ENCODE measurements at regions not wholly inside any gene's neighbourhood (a gene's known extent, or its start where the extent isn't known, plus 50 kb on each side); places are given as distances from the start of the nearest gene placed in this dataset.

GRCh38 chr3:181823716-181824115, 112.0 kb downstream of the SOX2 start:
- no peaks in the 10 kb centered on the region for H3K27me3 Mint-ChIP-seq
- H3K27ac Mint-ChIP-seq: no peak overlapping the region
- H3K4me3 Mint-ChIP-seq: no peak overlapping the region
- H3K9me3 Mint-ChIP-seq: no peaks in the 10 kb centered on the region
- DNase-seq: no peak
- no peaks in the 10 kb centered on the region for H3K36me3 Mint-ChIP-seq (ENCODE audit: low read depth)
- intact Hi-C loops (cut with micrococcal nuclease): no loop called here
- H3K4me1 Mint-ChIP-seq: no peaks in the 10 kb centered on the region

- Mint-ChIP-seq H3K27ac (no peak overlapping the region), H3K4me1 (no peaks in the 10 kb centered on the region), H3K4me3 (no peak overlapping the region), H3K9me3 (no peaks in the 10 kb centered on the region), H3K27me3 (no peaks in the 10 kb centered on the region), H3K36me3 (ENCODE audit: low read depth) (no peaks in the 10 kb centered on the region)
- intact Hi-C loops (cut with micrococcal nuclease): no loop called here
- DNase-seq: no peak
These were observed 113.2 kb downstream of the SOX2 start for GRCh38 chr3:181824961-181825360.

DNA sequence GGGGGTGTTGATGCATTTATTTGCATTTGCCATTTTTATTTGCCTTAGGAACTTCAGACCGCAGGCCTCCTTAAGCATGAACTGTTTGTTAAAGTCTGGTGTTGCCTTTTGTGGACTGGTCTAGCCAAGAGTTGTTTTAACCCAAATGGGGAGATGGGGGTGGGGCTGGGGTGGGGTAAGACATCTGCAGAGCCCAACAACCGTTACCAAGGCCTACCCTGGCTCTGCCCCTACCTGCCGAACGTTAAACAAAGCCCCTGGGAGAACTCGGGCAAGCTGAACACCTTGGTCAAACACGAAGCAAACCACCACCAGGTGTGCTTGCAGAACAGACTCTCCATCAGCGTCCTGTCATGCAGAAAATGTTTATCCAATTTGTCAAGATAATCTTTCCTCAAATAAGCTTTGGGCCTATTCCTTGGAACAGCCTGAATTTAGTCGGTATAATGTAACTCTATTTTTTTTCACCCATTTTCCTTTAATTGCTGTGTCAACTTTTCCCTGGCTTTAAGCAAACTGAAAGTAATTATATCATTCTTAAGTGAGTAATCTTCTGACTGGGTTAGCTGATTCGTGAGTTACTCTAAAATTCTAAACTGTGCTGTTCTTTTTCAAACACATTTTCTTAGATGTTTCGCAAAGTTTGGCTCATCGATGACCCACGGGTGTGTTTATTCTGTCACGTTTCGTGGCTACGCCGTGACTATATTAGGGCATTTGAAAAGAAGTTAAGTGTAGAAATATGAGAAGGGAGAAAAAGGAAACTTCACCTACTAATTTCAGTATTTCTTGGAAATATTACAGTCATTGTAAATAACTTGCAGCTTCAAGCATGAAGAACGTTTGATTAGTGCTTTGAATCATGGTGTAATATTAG, 127.6 kb downstream of the SOX2 start:
- intact Hi-C loops (cut with micrococcal nuclease): no loop called here
- Mint-ChIP-seq H3K9me3 (no peaks in the 10 kb centered on the region), H3K36me3 (ENCODE audit: low read depth) (no peaks in the 10 kb centered on the region), H3K27ac (no peak overlapping the region), H3K4me3 (no peak overlapping the region), H3K4me1 (no peaks in the 10 kb centered on the region), H3K27me3 (no peaks in the 10 kb centered on the region)
- no peak for DNase-seq

- intact Hi-C loops (cut with micrococcal nuclease): no loop called here
- no peak for DNase-seq
- no peaks in the 10 kb centered on the region for H3K4me1 Mint-ChIP-seq
- no peaks in the 10 kb centered on the region for H3K27me3 Mint-ChIP-seq
- no peaks in the 10 kb centered on the region for H3K36me3 Mint-ChIP-seq (ENCODE audit: low read depth)
- no peaks in the 10 kb centered on the region for H3K9me3 Mint-ChIP-seq
- no peak overlapping the region for H3K4me3 Mint-ChIP-seq
- no peak overlapping the region for H3K27ac Mint-ChIP-seq
These were observed 128.2 kb downstream of the SOX2 start for GRCh38 chr3:181839916-181840297.

GRCh38 chr3:181844211-181844610, 132.5 kb downstream of the SOX2 start:
- H3K27ac Mint-ChIP-seq: no peak overlapping the region
- intact Hi-C loops (cut with micrococcal nuclease): no loop called here
- H3K9me3 Mint-ChIP-seq: no peaks in the 10 kb centered on the region
- H3K4me1 Mint-ChIP-seq: no peaks in the 10 kb centered on the region
- no peaks in the 10 kb centered on the region for H3K36me3 Mint-ChIP-seq (ENCODE audit: low read depth)
- no peak for DNase-seq
- H3K4me3 Mint-ChIP-seq: no peak overlapping the region
- H3K27me3 Mint-ChIP-seq: no peaks in the 10 kb centered on the region

- no peak for DNase-seq
- H3K4me1 Mint-ChIP-seq: no peaks in the 10 kb centered on the region
- H3K27me3 Mint-ChIP-seq: no peaks in the 10 kb centered on the region
- intact Hi-C loops (cut with micrococcal nuclease): no loop called here
- no peak overlapping the region for H3K27ac Mint-ChIP-seq
- no peaks in the 10 kb centered on the region for H3K9me3 Mint-ChIP-seq
- H3K36me3 Mint-ChIP-seq (ENCODE audit: low read depth): no peaks in the 10 kb centered on the region
- H3K4me3 Mint-ChIP-seq: no peak overlapping the region
These were observed 135.6 kb downstream of the SOX2 start for GRCh38 chr3:181847276-181847675.

GRCh38 chr3:181851063-181851462, 139.3 kb downstream of the SOX2 start:
- H3K27ac Mint-ChIP-seq: no peak overlapping the region
- no peaks in the 10 kb centered on the region for H3K27me3 Mint-ChIP-seq
- no peaks in the 10 kb centered on the region for H3K9me3 Mint-ChIP-seq
- no peak for DNase-seq
- no peaks in the 10 kb centered on the region for H3K4me1 Mint-ChIP-seq
- H3K36me3 Mint-ChIP-seq (ENCODE audit: low read depth): no peaks in the 10 kb centered on the region
- intact Hi-C loops (cut with micrococcal nuclease): no loop called here
- H3K4me3 Mint-ChIP-seq: no peak overlapping the region

GRCh38 chr3:181855825-181856224, 144.1 kb downstream of the SOX2 start:
- no peak overlapping the region for H3K27ac Mint-ChIP-seq
- H3K36me3 Mint-ChIP-seq (ENCODE audit: low read depth): no peaks in the 10 kb centered on the region

GRCh38 chr3:181859518-181859917, 147.8 kb downstream of the SOX2 start:
- no peaks in the 10 kb centered on the region for H3K36me3 Mint-ChIP-seq (ENCODE audit: low read depth)
- no peak overlapping the region for H3K27ac Mint-ChIP-seq
- no peak overlapping the region for H3K4me3 Mint-ChIP-seq
- no peaks in the 10 kb centered on the region for H3K4me1 Mint-ChIP-seq
- no peak for DNase-seq
- intact Hi-C loops (cut with micrococcal nuclease): no loop called here
- H3K9me3 Mint-ChIP-seq: no peaks in the 10 kb centered on the region
- H3K27me3 Mint-ChIP-seq: no peaks in the 10 kb centered on the region

More at GRCh38 chr3:181855825-181856224, 144.1 kb downstream of the SOX2 start:
- Mint-ChIP-seq H3K4me1 (no peaks in the 10 kb centered on the region), H3K9me3 (no peaks in the 10 kb centered on the region), H3K27me3 (no peaks in the 10 kb centered on the region), H3K4me3 (no peak overlapping the region)
- intact Hi-C loops (cut with micrococcal nuclease): no loop called here
- no peak for DNase-seq

- no peak overlapping the region for H3K27ac Mint-ChIP-seq
- no peaks in the 10 kb centered on the region for H3K9me3 Mint-ChIP-seq
- no peaks in the 10 kb centered on the region for H3K36me3 Mint-ChIP-seq (ENCODE audit: low read depth)
- no peaks in the 10 kb centered on the region for H3K4me1 Mint-ChIP-seq
- no peak for DNase-seq
- no peaks in the 10 kb centered on the region for H3K27me3 Mint-ChIP-seq
- intact Hi-C loops (cut with micrococcal nuclease): no loop called here
- no peak overlapping the region for H3K4me3 Mint-ChIP-seq
These were observed 148.5 kb downstream of the SOX2 start for GRCh38 chr3:181860235-181860634.

- Mint-ChIP-seq H3K36me3 (ENCODE audit: low read depth) (no peaks in the 10 kb centered on the region), H3K4me3 (no peak overlapping the region), H3K4me1 (no peaks in the 10 kb centered on the region), H3K27me3 (no peaks in the 10 kb centered on the region), H3K9me3 (no peaks in the 10 kb centered on the region), H3K27ac (no peak overlapping the region)
- intact Hi-C loops (cut with micrococcal nuclease): no loop called here
- no peak for DNase-seq
These were observed 150.8 kb downstream of the SOX2 start for GRCh38 chr3:181862502-181862901.

GRCh38 chr3:181868576-181869082, 156.9 kb downstream of the SOX2 start:
- Mint-ChIP-seq H3K27me3 (no peaks in the 10 kb centered on the region), H3K4me1 (no peaks in the 10 kb centered on the region), H3K36me3 (ENCODE audit: low read depth) (no peaks in the 10 kb centered on the region), H3K4me3 (no peak overlapping the region), H3K27ac (no peak overlapping the region), H3K9me3 (no peaks in the 10 kb centered on the region)
- intact Hi-C loops (cut with micrococcal nuclease): no loop called here
- no peak for DNase-seq

DNA sequence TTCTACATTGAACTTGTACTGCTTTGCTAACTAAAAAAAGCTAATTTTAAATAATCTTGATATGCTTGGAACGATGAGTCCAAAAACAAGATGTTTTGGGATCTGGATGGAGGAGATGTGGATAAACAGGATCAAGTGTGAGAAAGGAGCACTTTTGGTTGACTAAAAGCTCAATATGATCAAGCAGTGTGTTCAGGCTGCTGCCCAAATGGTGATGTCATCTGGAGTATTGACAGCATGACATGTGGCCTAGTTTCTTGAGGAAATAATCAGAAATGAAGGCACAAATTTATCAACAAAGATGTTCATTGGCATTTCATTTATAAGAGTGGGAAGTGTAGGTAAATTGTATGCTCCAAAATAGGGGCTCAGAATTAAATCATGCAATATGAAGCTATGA, 161.2 kb downstream of the SOX2 start:
- intact Hi-C loops (cut with micrococcal nuclease): no loop called here
- no peak overlapping the region for H3K4me3 Mint-ChIP-seq
- H3K27ac Mint-ChIP-seq: no peak overlapping the region
- no peaks in the 10 kb centered on the region for H3K27me3 Mint-ChIP-seq
- H3K4me1 Mint-ChIP-seq: no peaks in the 10 kb centered on the region
- H3K9me3 Mint-ChIP-seq: no peaks in the 10 kb centered on the region
- no peaks in the 10 kb centered on the region for H3K36me3 Mint-ChIP-seq (ENCODE audit: low read depth)
- DNase-seq: no peak

- H3K9me3 Mint-ChIP-seq: no peaks in the 10 kb centered on the region
- no peak overlapping the region for H3K4me3 Mint-ChIP-seq
- intact Hi-C loops (cut with micrococcal nuclease): no loop called here
- no peak overlapping the region for H3K27ac Mint-ChIP-seq
- H3K4me1 Mint-ChIP-seq: no peaks in the 10 kb centered on the region
- no peak for DNase-seq
- H3K36me3 Mint-ChIP-seq (ENCODE audit: low read depth): no peaks in the 10 kb centered on the region
- no peaks in the 10 kb centered on the region for H3K27me3 Mint-ChIP-seq
These were observed 168.2 kb downstream of the SOX2 start for GRCh38 chr3:181879926-181880325.

- Mint-ChIP-seq H3K4me1 (no peaks in the 10 kb centered on the region), H3K4me3 (no peak overlapping the region), H3K36me3 (ENCODE audit: low read depth) (no peaks in the 10 kb centered on the region), H3K27ac (no peak overlapping the region), H3K27me3 (no peaks in the 10 kb centered on the region), H3K9me3 (no peaks in the 10 kb centered on the region)
- intact Hi-C loops (cut with micrococcal nuclease): no loop called here
- no peak for DNase-seq
These were observed 168.6 kb downstream of the SOX2 start for GRCh38 chr3:181880331-181880730.
